GM12892 (cell line): ENCODE measurements at regions not wholly inside any gene's neighbourhood (a gene's known extent, or its start where the extent isn't known, plus 50 kb on each side); places are given as distances from the start of the nearest gene placed in this dataset.

ENCODE experiments used
- POLR2A ChIP-seq: IDR thresholded peaks from 2 replicates; pipeline ENCODE4 v1.6.1; 2011; ENCODE audit warnings: low read depth, low read length, control low read depth
- TAF1 ChIP-seq: IDR thresholded peaks from 2 replicates; pipeline ENCODE4 v1.6.1; 2011; ENCODE audit warnings: low read depth, mild to moderate bottlenecking, control low read depth, low read length, borderline replicate concordance

DNA sequence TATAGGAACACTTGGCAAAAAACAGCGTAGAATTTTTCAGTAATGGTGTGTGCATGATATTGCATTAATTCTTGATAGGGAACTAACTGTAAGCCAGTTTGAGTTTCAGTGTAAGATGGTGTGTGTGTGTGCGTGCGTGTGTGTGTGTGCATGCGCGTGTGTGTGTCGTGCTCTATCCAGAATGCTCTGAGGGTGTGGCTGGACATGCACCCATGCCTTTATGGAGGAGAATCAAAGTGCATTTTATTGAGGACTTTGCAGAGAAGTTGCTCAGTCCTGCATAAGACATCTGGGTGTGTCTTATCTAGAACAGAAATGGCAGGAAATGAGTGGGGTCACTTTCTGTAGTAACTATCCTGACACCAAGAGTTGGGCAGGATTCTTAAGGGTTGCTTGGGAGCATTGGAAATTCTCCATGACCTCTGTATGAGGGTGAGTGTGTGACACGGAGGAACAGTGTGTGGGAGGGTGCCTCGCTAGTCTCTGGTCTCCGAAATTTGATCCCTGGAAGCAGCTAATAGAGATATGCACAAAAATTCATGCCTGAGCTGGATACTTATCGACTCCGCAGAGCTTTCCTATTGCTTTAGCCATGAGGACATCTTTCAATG is 252.2 kb downstream of the TSHZ3 start:
- TF ChIP-seq POLR2A: no peak
- TF ChIP-seq TAF1: no peak
